Astrocyte of the spinal cord (primary cell): ENCODE measurements at regions not wholly inside any gene's neighbourhood (a gene's known extent, or its start where the extent isn't known, plus 50 kb on each side); places are given as distances from the start of the nearest gene placed in this dataset.
"Not testable (repeated sequence)": the region's sequence is repeated elsewhere in the genome, so short reads cannot be mapped to it uniquely, and the experiment has no call there.

Source experiments
- DNase-seq: peaks from one replicate; pipeline ENCODE4 v3.0.0; 2011; ENCODE audit warnings: low read depth, low spot score
- H3K4me3 ChIP-seq: 2 replicates; pipeline ENCODE4 v1.5.1; 2011; ENCODE audit warnings: low read depth, mild to moderate bottlenecking, low read length, moderate library complexity
- in situ Hi-C: cut with HindIII; loops from 2 replicates; pipeline ENCODE4 v1.10.0; 2017; ENCODE audit warnings: low sequenced_read_pairs
- TF ChIP-seq, protein P1 (sequence below): IDR thresholded peaks from 2 replicates; pipeline ENCODE4 v1.5.1; 2012; ENCODE audit warnings: low read depth, mild to moderate bottlenecking, low read length, inconsistent platforms

DNA sequence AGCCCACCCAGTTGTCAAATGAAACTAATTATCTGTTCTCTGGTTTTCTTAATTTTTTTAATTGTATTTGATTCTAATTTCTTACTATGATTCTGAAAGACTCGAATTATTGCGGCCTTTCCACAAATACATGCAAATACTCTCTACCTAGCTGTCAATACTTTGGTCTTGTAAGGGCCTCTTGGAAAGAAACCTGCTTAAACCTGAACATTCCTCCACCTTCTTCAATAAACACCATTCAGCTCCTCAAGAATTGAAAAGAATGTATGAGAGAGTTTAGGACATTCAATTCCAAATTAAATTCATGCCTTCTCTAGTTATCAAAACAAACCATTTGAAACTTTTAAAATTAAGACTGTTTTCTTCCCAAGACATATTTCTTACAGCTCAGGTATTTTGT is 385.9 kb upstream of the NOCT start:
- H3K4me3 ChIP-seq = no peak overlapping the region
- no peak for DNase-seq
- in situ Hi-C loops = no loop called here
- TF ChIP-seq, protein P1, sequence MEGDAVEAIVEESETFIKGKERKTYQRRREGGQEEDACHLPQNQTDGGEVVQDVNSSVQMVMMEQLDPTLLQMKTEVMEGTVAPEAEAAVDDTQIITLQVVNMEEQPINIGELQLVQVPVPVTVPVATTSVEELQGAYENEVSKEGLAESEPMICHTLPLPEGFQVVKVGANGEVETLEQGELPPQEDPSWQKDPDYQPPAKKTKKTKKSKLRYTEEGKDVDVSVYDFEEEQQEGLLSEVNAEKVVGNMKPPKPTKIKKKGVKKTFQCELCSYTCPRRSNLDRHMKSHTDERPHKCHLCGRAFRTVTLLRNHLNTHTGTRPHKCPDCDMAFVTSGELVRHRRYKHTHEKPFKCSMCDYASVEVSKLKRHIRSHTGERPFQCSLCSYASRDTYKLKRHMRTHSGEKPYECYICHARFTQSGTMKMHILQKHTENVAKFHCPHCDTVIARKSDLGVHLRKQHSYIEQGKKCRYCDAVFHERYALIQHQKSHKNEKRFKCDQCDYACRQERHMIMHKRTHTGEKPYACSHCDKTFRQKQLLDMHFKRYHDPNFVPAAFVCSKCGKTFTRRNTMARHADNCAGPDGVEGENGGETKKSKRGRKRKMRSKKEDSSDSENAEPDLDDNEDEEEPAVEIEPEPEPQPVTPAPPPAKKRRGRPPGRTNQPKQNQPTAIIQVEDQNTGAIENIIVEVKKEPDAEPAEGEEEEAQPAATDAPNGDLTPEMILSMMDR = no peak

DNA sequence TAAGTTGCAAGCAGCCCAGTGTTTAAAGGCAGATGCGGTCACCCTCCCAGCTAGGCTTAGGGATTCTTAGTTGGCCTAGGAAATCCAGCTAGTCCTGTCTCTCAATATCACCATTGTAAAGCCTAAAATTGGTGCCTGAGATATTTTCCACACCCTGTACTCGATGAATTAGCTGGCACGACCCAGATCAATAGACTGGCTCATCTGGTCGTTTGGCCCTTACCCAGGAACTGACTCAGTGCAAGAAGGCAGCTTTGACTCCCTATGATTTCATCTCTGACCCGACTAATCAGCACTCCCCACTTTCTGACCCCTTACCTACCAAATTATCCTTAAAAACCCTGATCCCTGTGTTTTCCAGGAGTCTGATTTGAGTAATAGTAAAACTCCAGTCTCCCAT is 384.9 kb upstream of the SLC7A11 start:
- DNase-seq = no peak
- TF ChIP-seq, protein P1 = no peak
- in situ Hi-C loops = no loop called here
- H3K4me3 ChIP-seq = no peak overlapping the region

DNA sequence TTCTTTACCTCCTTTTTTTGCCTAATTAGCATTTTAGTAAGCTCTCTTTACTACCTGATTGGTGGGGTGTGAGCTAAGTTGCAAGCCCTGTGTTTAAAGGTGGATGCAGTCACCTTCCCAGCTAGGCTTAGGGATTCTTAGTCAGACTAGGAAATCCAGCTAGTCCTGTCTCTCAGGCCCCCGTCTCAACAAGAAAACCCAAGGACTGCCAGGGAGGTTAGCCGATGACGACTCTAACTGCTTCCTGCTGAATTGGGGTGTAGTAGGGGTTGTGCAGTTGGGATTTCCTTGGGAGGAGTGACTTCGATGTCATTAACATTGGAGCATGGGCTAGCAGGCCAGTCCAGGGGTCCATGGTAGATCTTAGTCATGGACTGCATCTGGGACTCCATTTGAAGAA is 380.2 kb upstream of the SLC7A11 start:
- DNase-seq, H3K4me3 ChIP-seq, in situ Hi-C loops: not testable (repeated sequence)

DNA sequence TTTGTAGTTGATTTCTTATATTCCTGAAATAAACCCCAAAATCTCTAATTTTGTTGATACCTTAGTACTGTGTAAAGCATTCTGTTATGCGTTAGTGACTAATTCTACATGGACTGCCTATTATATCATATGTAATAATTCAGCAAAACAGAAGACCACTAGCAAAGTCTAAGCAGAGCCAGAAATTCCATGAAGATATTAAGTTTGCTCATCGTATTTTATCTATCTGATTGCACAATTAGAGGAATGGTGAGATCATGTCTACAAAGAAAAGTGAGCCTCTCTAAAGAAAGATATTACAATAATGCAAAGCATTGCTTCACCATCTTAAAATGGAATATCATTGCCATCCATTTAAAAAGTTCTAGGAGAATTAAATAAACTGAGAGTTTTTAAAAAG is 374.6 kb upstream of the SLC7A11 start:
- in situ Hi-C loops = no loop called here
- TF ChIP-seq, protein P1 = no peak
- no peak for DNase-seq
- H3K4me3 ChIP-seq = no peak overlapping the region

DNA sequence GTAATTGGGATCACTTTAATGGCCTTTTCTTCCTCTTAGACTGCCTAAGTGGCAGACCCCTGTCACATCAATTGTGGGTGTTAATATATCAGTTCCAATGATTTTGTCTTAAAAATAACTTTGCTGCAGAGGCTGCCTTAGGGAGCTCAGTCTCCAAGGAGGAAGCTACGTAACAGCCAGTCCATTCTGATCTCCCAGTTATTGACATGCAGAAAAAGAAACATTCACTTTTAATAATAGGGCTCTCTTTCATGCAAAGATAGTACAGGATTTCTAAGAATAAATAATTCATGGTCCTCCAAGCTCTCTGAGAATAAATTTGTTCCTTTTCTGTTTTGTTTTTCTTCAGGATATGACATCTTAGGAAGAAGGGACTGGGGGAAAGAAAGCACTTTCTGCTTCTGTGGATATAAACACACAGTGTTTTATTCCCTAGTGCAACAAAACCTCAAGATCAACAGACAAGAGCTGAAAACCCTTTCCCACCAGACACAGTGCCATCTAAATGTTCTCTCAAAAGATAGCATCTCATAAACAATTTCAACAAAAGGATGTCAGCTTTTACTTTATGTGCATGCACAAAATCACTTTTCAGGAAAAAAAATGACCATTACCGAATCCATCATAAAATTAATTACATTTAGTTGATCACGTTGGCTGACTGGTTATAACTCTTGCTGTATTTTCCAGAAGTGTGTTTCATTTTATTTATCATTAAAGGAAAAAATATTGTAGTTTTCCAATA is 372.4 kb upstream of the SLC7A11 start:
- no peak for DNase-seq
- H3K4me3 ChIP-seq = no peak overlapping the region
- TF ChIP-seq, protein P1 = no peak
- in situ Hi-C loops = no loop called here

DNA sequence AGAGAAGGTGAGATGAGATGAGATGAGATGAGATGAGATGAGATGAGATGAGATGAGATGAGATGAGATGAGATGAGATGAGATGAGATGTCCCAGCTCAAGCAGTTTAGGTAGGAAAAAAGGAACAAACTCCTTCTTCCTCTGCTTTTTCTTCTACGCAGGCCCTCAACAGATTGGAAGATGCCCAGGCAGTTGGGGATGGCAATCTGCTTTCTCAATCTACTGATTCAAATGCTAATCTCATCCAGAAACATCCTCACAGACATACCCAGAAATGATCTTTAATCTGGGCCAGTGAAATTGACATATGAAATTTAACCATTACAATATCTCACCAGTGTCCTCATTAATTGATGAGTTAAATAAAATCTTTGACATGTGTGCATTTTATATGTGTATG is 370.3 kb upstream of the SLC7A11 start:
- no peak overlapping the region for H3K4me3 ChIP-seq
- in situ Hi-C loops = no loop called here
- no peak for DNase-seq
- TF ChIP-seq, protein P1 = no peak

DNA sequence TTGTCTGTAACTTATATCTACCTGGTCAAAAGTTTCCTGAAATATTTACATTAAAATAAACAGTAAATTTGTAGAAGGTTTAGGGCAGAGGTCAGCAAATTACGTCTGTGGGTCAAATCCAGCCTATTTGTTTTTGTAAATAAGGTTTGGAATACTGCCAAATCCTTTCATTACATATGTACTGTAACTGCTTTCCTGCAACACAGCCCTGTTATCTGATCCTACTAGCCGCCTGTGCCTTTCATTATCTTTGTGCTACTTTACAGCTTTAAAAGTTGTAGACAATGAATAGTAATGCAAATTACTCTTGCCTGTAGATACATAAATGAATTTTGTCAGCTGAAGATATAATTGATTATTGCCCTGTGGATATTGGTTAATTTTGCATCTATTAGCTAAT is 369.6 kb upstream of the SLC7A11 start:
- H3K4me3 ChIP-seq = no peak overlapping the region
- DNase-seq = no peak
- TF ChIP-seq, protein P1 = no peak
- in situ Hi-C loops = no loop called here
